Neuronal stem cell (in vitro differentiated cells): ENCODE measurements at regions not wholly inside any gene's neighbourhood (a gene's known extent, or its start where the extent isn't known, plus 50 kb on each side); places are given as distances from the start of the nearest gene placed in this dataset.

ENCODE experiments used
- DNase-seq: peaks from one replicate; pipeline ENCODE4 v3.0.0-alpha.2; 2013; ENCODE audit warnings: low spot score
- H2AFZ ChIP-seq: one replicate; pipeline ENCODE4 v1.6.1; 2013; ENCODE audit warnings: mild to moderate bottlenecking, low read length, inconsistent platforms
- H2AK5ac ChIP-seq: 2 replicates; pipeline ENCODE4 v1.6.1; 2013; ENCODE audit warnings: low read depth, mild to moderate bottlenecking, inconsistent platforms, low read length, moderate library complexity, mixed read lengths
- H2BK120ac ChIP-seq: 2 replicates; pipeline ENCODE4 v1.6.1; 2013; ENCODE audit warnings: low read depth, mild to moderate bottlenecking, inconsistent platforms, low read length, moderate library complexity, mixed read lengths
- H2BK12ac ChIP-seq: one replicate; pipeline ENCODE4 v1.6.1; 2013; ENCODE audit warnings: low read length, inconsistent platforms
- H2BK15ac ChIP-seq: 2 replicates; pipeline ENCODE4 v1.6.1; 2013; ENCODE audit warnings: mild to moderate bottlenecking, low read length, inconsistent platforms, mixed read lengths
- H2BK5ac ChIP-seq: one replicate; pipeline ENCODE4 v1.6.1; 2013; ENCODE audit warnings: inconsistent platforms, mild to moderate bottlenecking, low read length, moderate library complexity
- H3K14ac ChIP-seq: one replicate; pipeline ENCODE4 v1.6.1; 2013; ENCODE audit warnings: low read length, inconsistent platforms
- H3K18ac ChIP-seq: 2 replicates; pipeline ENCODE4 v1.6.1; 2013; ENCODE audit warnings: low read length, inconsistent platforms
- H3K23ac ChIP-seq: 2 replicates; pipeline ENCODE4 v1.6.1; 2013; ENCODE audit warnings: low read depth, mild to moderate bottlenecking, mixed read lengths, low read length, inconsistent platforms; ENCODE audit not compliant: poor library complexity
- H3K27ac ChIP-seq: replicated peaks from 3 replicates; pipeline ENCODE4 v1.5.1; 2013; ENCODE audit warnings: low read length, inconsistent platforms
- H3K27me3 ChIP-seq, 3 experiments: 2 replicates each; pipeline ENCODE4 v1.6.1; 2013; ENCODE audit warnings: low read length in 3 of 3, mild to moderate bottlenecking in 2 of 3, inconsistent platforms in 1 of 3, low read depth in 1 of 3, mixed read lengths in 1 of 3, moderate library complexity in 1 of 3; ENCODE audit not compliant: control insufficient read depth in 3 of 3, insufficient read depth in 3 of 3
- H3K36me3 ChIP-seq, 2 donors: replicated peaks in 1 of 2; 2 replicates each; pipeline ENCODE4 v1.6.1; 2013; ENCODE audit warnings: low read length in 2 of 2; ENCODE audit not compliant: control insufficient read depth in 2 of 2, insufficient read depth in 2 of 2
- H3K4ac ChIP-seq: 2 replicates; pipeline ENCODE4 v1.6.1; 2013; ENCODE audit warnings: inconsistent platforms, mild to moderate bottlenecking, low read length, moderate library complexity
- H3K4me1 ChIP-seq, 2 donors: 1 replicate in 1 of 2; 2 replicates in 1 of 2; pipeline ENCODE4 v1.6.1; 2013; ENCODE audit warnings: low read length in 2 of 2, low read depth in 1 of 2; ENCODE audit not compliant: control insufficient read depth in 2 of 2, insufficient read depth in 1 of 2
- H3K4me2 ChIP-seq: one replicate; pipeline ENCODE4 v1.6.1; 2013; ENCODE audit warnings: mild to moderate bottlenecking, low read length, inconsistent platforms; ENCODE audit not compliant: insufficient read depth, poor library complexity, severe bottlenecking
- H3K4me3 ChIP-seq, 2 donors: 2 replicates each; pipeline ENCODE4 v1.5.1; 2013; ENCODE audit warnings: low read length in 2 of 2, mild to moderate bottlenecking in 2 of 2, inconsistent platforms in 1 of 2, moderate library complexity in 1 of 2
- H3K79me1 ChIP-seq: one replicate; pipeline ENCODE4 v1.6.1; 2013; ENCODE audit warnings: low read depth, mild to moderate bottlenecking, inconsistent platforms, low read length, moderate library complexity
- H3K9ac ChIP-seq: one replicate; pipeline ENCODE4 v1.6.1; 2013; ENCODE audit warnings: mild to moderate bottlenecking, low read depth, low read length, inconsistent platforms; ENCODE audit not compliant: poor library complexity
- H3K9me3 ChIP-seq, 2 donors: replicated peaks in 1 of 2; 2 replicates each; pipeline versions ENCODE3 to v1.6.1; 2013; ENCODE audit warnings: low read length in 2 of 2, mild to moderate bottlenecking in 2 of 2, inconsistent platforms in 1 of 2, low read depth in 1 of 2, mixed read lengths in 1 of 2, moderate library complexity in 1 of 2; ENCODE audit not compliant: control insufficient read depth in 2 of 2, insufficient read depth in 1 of 2
- H4K8ac ChIP-seq: one replicate; pipeline ENCODE4 v1.6.1; 2013; ENCODE audit warnings: low read depth, mild to moderate bottlenecking, inconsistent platforms, low read length, moderate library complexity
- H4K91ac ChIP-seq: one replicate; pipeline ENCODE4 v1.6.1; 2013; ENCODE audit warnings: low read length, low read depth, mild to moderate bottlenecking, inconsistent platforms; ENCODE audit not compliant: poor library complexity
- WGBS, 2 donors: extraction: QIAGEN DNeasy Blood & Tissue Kit; methylation state at CpG; one replicate each; pipeline ENCODE4 v1.1.7; 2013; ENCODE audit warnings: missing lambda C conversion rate in 2 of 2, mixed read lengths in 1 of 2; ENCODE audit not compliant: insufficient read length in 2 of 2, insufficient replicate concordance in 1 of 2; ENCODE audit errors: extremely low coverage in 2 of 2; 5-methylcytosine and 5-hydroxymethylcytosine counted together

- no peak overlapping the region for H3K18ac ChIP-seq
- no peak overlapping the region for H3K27ac ChIP-seq
- H3K4me1 ChIP-seq: peaks cover 23 to 42% of the 10 kb centered on the region in 2 donors
- H2BK15ac ChIP-seq: no peak overlapping the region
- peaks cover 0 to 9% of the 10 kb centered on the region in 2 donors for H3K9me3 ChIP-seq
- no peak overlapping the region for H3K14ac ChIP-seq
- no CpG with 5 or more reads among the region's 2 CpGs for WGBS, 2 donors
- H3K4me3 ChIP-seq: no peak overlapping the region
- H3K4ac ChIP-seq: no peak overlapping the region
- H2BK5ac ChIP-seq: no peak overlapping the region
- no peak overlapping the region for H2BK120ac ChIP-seq
- no peak overlapping the region for H3K9ac ChIP-seq
- DNase-seq: no peak
- H4K8ac ChIP-seq: no peak overlapping the region
- no peaks in the 10 kb centered on the region for H3K36me3 ChIP-seq
- no peaks in the 10 kb centered on the region for H3K79me1 ChIP-seq
- H4K91ac ChIP-seq: no peak overlapping the region
- no peaks in the 10 kb centered on the region for H3K27me3 ChIP-seq
- H2AFZ ChIP-seq: no peak overlapping the region
- no peak overlapping the region for H3K23ac ChIP-seq
- no peak overlapping the region for H2AK5ac ChIP-seq
- H2BK12ac ChIP-seq: no peak overlapping the region
- H3K4me2 ChIP-seq: no peak overlapping the region
These were observed 284.9 kb downstream of the TMEM38B start for GRCh38 chr9:105979290-105979689.

GRCh38 chr9:105984714-105985113 is 290.4 kb downstream of the TMEM38B start:
- Histone ChIP-seq H3K27me3 (no peaks in the 10 kb centered on the region), H3K4ac (no peak overlapping the region), H3K4me3 (no peak overlapping the region), H3K18ac (no peak overlapping the region), H4K91ac (no peak overlapping the region), H3K4me2 (no peak overlapping the region), H2AFZ (no peak overlapping the region), H3K9ac (no peak overlapping the region), H3K14ac (no peak overlapping the region), H3K36me3 (no peaks in the 10 kb centered on the region), H2BK12ac (no peak overlapping the region), H2AK5ac (no peak overlapping the region), H2BK5ac (no peak overlapping the region), H2BK120ac (no peak overlapping the region), H3K23ac (no peak overlapping the region), H2BK15ac (no peak overlapping the region), H4K8ac (no peak overlapping the region), H3K4me1 (peaks cover 0 to 2% of the 10 kb centered on the region in 2 donors), H3K27ac (no peak overlapping the region), H3K9me3 (peaks cover 0 to 13% of the 10 kb centered on the region in 2 donors), H3K79me1 (no peaks in the 10 kb centered on the region)
- no peak for DNase-seq
- WGBS, 2 donors: no CpG with 5 or more reads among the region's 2 CpGs

DNA sequence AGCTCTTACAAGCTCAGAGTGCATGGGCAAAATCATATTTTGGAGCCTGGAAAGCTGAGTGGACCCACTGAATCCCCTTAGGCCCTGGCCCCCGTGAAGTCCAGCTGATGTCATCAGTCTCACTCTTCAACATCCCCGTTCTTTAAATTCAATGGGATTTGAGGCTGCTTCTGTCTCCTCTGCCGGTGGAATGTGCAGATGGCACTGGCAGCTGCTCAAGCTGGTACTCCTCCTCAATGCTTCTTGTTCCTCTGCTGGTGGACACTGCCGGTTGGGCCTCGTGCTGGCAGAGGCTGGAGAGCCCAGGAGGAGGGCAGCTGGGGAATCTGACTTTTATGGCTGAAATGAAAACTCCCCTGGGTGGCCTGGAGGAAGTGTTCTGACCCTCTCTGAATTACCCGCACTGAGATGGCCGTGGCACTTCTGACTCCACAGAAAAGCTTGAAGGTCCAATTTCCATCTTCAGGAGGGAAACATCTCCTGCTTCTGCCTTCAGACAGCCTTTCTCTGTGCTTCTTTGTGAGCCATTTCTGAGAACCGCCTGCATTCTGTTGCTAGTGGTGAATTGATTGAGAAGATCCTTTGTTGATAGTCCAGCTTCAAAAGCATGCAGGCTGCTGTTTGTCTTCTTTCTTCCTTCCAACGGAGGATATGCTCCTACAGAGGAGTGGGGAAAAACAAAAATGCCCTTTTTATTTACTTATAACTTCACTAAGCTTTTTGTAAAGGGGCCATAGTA is 298.9 kb downstream of the TMEM38B start:
- Histone ChIP-seq H3K4me3 (no peak overlapping the region), H3K23ac (no peak overlapping the region), H3K9ac (no peak overlapping the region), H2BK5ac (no peak overlapping the region), H3K4me2 (no peak overlapping the region), H2BK12ac (no peak overlapping the region), H4K8ac (no peak overlapping the region), H3K9me3 (peaks cover 0 to 7% of the 10 kb centered on the region in 2 donors), H3K18ac (peak overlapping the region; percentile 81), H3K36me3 (no peaks in the 10 kb centered on the region), H3K4ac (no peak overlapping the region), H3K79me1 (no peaks in the 10 kb centered on the region), H2BK120ac (peak overlapping the region; percentile 48), H2AFZ (peak overlapping the region; percentile 81), H4K91ac (peak overlapping the region; percentile 49), H2AK5ac (no peak overlapping the region), H2BK15ac (no peak overlapping the region), H3K14ac (no peak overlapping the region), H3K27me3 (no peaks in the 10 kb centered on the region), H3K27ac (peak overlapping the region; percentile 73), H3K4me1 (peaks cover 8 to 11% of the 10 kb centered on the region in 2 donors)
- DNase-seq: no peak
- no CpG with 5 or more reads among the region's 9 CpGs for WGBS, 2 donors

DNA sequence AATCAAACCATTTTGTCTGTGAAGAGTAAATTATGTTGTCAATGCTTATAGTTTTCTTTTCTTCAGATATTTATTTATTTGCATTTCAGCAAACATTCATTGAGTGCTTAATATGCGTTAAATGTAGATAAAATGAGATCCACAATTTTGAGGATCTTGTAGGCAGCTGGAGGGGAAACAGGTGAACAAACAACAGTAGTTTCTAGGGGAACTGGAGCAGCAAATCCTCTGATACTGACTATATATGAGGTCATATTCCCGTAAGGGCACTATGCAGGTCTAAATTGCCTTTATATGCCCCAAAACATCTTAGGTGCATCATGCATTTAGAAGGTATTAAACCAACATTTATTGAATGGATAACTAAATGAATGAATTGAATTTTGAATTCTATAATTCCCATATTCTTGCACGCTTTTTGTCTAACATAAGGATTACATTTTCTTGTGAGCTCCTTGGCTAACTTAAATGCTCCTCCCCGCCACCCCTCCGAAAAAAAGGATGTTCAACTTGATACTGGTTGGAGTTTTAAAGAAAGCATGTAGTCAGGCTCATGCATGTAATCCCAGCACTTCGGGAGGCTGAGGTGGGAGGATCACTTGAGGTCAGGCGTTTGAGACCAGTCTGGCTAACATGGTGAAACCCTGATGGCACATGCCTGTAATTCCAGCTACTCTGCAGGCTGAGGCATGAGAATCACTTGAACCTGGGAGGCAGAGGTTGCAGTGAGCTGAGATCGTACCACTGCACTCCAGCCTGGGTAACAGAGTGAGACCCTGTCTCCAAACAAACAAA is 299.8 kb downstream of the TMEM38B start:
- no peak overlapping the region for H4K8ac ChIP-seq
- no peak overlapping the region for H2AK5ac ChIP-seq
- no peak overlapping the region for H3K23ac ChIP-seq
- H3K27ac ChIP-seq: no peak overlapping the region
- no peaks in the 10 kb centered on the region for H3K27me3 ChIP-seq
- no peak overlapping the region for H3K4me2 ChIP-seq
- H2BK15ac ChIP-seq: no peak overlapping the region
- peaks cover 0 to 7% of the 10 kb centered on the region in 2 donors for H3K9me3 ChIP-seq
- H2BK5ac ChIP-seq: no peak overlapping the region
- H3K9ac ChIP-seq: no peak overlapping the region
- H3K36me3 ChIP-seq: no peaks in the 10 kb centered on the region
- H3K4me3 ChIP-seq: no peak overlapping the region
- H4K91ac ChIP-seq: no peak overlapping the region
- no peak overlapping the region for H3K4ac ChIP-seq
- H3K18ac ChIP-seq: no peak overlapping the region
- WGBS, 2 donors: no CpG with 5 or more reads among the region's 8 CpGs
- H3K4me1 ChIP-seq: peaks cover 8 to 11% of the 10 kb centered on the region in 2 donors
- DNase-seq: no peak
- H2BK120ac ChIP-seq: no peak overlapping the region
- H3K14ac ChIP-seq: no peak overlapping the region
- no peaks in the 10 kb centered on the region for H3K79me1 ChIP-seq
- no peak overlapping the region for H2BK12ac ChIP-seq
- H2AFZ ChIP-seq: peak overlapping the region; percentile 81
